Kidney epithelial cell (primary cell): ENCODE measurements at regions not wholly inside any gene's neighbourhood (a gene's known extent, or its start where the extent isn't known, plus 50 kb on each side); places are given as distances from the start of the nearest gene placed in this dataset.

Experiments
- DNase-seq: peaks from one replicate; pipeline ENCODE4 v3.0.0-alpha.2; 2010; ENCODE audit warnings: low read depth
- H3K27me3 ChIP-seq: 2 replicates; pipeline ENCODE4 v1.6.0; 2011; ENCODE audit warnings: low read length; ENCODE audit not compliant: control insufficient read depth, insufficient read depth
- H3K36me3 ChIP-seq: 2 replicates; pipeline ENCODE4 v1.5.1; 2011; ENCODE audit warnings: low read length; ENCODE audit not compliant: control insufficient read depth, insufficient read depth
- H3K4me3 ChIP-seq: 2 replicates; pipeline ENCODE4 v1.5.1; 2011; ENCODE audit warnings: low read depth, mild to moderate bottlenecking, control low read depth, low read length
- TF ChIP-seq, protein P1 (sequence below): IDR thresholded peaks from 2 replicates; pipeline ENCODE4 v1.5.1; 2011; ENCODE audit warnings: mild to moderate bottlenecking, moderate library complexity, low read length, control low read depth, inconsistent platforms; ENCODE audit not compliant: insufficient read depth, poor library complexity, severe bottlenecking

DNA sequence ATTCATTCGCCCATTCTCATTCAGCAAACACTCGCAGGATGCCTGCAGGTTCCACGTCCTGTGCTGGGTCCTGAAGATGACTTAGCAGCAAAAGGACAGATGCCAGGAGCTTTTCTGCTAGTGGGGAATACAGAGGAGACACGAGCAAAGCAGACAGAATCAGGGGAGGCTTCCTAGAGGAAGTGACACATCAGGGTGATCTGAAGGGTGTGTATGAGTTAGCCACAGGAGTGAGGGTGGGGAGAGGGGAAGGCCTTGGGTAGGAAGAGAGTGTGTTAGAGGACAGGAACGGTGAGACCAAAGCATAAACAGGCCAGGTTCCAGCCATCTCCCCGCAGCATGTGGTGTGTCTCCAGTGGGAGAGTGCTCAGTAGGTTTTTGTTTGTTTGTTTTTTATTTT is 73.4 kb upstream of the GTSF1L start:
- TF ChIP-seq, protein P1, sequence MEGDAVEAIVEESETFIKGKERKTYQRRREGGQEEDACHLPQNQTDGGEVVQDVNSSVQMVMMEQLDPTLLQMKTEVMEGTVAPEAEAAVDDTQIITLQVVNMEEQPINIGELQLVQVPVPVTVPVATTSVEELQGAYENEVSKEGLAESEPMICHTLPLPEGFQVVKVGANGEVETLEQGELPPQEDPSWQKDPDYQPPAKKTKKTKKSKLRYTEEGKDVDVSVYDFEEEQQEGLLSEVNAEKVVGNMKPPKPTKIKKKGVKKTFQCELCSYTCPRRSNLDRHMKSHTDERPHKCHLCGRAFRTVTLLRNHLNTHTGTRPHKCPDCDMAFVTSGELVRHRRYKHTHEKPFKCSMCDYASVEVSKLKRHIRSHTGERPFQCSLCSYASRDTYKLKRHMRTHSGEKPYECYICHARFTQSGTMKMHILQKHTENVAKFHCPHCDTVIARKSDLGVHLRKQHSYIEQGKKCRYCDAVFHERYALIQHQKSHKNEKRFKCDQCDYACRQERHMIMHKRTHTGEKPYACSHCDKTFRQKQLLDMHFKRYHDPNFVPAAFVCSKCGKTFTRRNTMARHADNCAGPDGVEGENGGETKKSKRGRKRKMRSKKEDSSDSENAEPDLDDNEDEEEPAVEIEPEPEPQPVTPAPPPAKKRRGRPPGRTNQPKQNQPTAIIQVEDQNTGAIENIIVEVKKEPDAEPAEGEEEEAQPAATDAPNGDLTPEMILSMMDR = no peak
- H3K27me3 ChIP-seq = peaks cover 17% of the 10 kb centered on the region
- H3K4me3 ChIP-seq = no peak overlapping the region
- no peak for DNase-seq
- no peaks in the 10 kb centered on the region for H3K36me3 ChIP-seq

DNA sequence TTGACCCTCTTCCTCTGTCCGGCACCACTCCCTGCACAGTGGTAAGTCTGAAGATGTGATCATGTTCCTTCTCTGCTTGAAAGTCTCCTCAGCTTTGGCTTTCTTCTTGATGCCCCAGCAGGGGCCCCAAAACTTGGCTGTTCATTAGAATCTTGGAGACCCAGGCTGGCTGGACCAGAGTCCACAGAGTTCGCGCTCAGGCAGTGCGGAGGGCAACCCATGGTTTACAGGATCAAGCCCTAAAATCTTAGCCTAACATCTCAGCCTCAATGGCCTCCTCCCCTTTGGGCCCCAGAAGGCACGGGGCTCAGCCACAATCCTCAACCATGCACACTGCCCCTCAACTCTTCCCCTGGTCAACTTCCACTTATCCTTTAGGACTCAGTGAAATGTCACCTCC is 72.9 kb upstream of the GTSF1L start:
- H3K36me3 ChIP-seq = no peaks in the 10 kb centered on the region
- H3K4me3 ChIP-seq = no peak overlapping the region
- peaks cover 17% of the 10 kb centered on the region for H3K27me3 ChIP-seq
- no peak for DNase-seq
- TF ChIP-seq, protein P1 = no peak

DNA sequence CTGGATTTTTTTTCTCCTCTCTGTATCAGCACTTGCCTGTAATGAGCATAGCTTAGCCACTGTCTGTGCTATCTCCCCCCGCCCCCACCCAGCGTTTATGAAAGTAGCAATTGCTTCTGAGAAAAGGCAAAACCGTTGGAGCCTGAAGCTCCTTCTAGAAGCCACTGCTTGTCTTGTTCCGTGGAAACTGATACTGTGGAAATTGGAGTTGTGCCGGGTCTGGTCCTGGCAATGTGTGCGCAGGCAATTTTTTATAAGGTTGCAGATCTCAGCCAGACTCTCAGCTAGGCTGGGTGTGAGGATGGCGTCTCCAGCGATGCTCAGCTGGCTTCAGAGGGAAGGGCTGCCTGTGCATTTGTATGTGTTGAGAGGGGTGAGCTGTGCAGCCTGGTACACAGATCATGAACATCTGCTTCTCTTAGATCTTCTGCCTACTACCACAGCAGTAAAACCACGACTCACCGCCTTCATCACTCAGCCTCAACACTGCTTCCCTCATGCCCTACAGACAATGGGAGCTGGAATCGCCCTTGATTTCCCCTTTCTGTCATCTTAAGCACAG is 72.4 kb upstream of the GTSF1L start:
- DNase-seq = no peak
- TF ChIP-seq, protein P1 = no peak
- Histone ChIP-seq H3K36me3 (no peaks in the 10 kb centered on the region), H3K4me3 (no peak overlapping the region), H3K27me3 (peaks cover 17% of the 10 kb centered on the region)

DNA sequence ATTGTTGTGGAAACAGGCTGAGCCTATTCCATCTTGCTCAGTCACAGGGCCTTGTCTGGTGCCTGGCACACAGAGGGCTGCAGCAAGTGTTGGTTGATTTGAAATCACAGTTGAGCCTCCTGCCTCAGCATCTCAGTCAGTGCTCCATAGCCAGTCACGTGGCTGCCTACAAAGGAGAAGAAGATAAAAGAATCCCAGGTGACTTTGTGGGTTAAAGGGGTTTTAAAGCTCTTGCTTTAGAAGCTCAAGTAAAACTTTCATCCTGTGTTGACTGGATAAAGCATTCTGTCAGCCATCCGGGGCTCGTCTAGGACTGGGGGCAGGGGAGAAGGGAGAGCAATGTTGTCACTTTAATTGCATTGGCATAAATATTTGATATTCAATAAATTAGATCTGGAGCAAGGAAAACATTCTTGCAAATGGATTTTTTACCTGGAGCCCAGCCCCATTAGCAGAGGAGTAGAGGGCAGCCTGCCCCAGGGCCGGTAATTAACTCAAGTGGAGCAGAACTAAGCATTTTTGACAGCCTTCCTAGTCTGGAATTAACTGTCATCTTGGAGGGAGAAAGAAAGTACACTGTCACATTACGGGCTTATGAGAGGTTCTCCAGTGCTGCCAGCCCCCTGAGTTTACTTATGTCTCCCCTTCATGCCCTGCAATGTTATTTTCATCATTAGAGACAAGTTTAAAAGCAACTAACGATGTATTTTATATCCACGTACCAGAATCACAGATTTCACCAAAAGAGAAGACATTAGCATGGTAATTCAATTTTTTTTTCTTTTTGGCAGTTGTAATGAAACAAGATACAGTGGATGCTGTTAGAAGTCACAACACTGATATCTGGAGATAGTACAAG is 71.7 kb upstream of the GTSF1L start:
- peaks cover 17% of the 10 kb centered on the region for H3K27me3 ChIP-seq
- TF ChIP-seq, protein P1 = no peak
- no peak overlapping the region for H3K4me3 ChIP-seq
- DNase-seq = no peak
- H3K36me3 ChIP-seq = no peaks in the 10 kb centered on the region

DNA sequence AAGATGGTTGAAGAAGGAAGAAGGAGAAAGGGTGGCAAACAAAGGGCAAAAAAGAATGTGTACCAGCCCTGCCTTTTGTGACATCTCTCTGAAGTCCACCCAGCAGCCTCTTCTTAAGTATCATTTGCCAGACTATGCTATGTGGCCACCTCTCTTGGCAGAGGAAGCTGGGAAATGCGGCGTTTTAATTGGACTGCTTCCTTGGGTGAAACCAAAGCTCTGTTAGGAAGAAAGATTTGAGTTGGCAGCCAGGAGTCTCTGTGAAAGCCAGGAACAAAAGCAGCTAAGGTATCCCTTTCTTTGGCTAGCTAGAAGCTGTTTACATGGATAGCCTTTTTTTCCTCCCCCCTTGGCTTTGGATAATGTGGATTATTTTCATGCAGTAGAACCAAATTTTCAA is 67.5 kb upstream of the GTSF1L start:
- DNase-seq = no peak

More for the DNA sequence above, 67.5 kb upstream of the GTSF1L start:
- H3K36me3 ChIP-seq = no peaks in the 10 kb centered on the region
- TF ChIP-seq, protein P1 = no peak
- H3K4me3 ChIP-seq = no peak overlapping the region
- H3K27me3 ChIP-seq = peaks cover 13% of the 10 kb centered on the region
